K562 (cell line): ENCODE measurements at regions not wholly inside any gene's neighbourhood (a gene's known extent, or its start where the extent isn't known, plus 50 kb on each side); places are given as distances from the start of the nearest gene placed in this dataset.

Experiments
- NR4A1 ChIP-seq, 2 experiments: fragments of 250-450 bp in 1 of 2; fragments of 450-650 bp in 1 of 2; sonication (Bioruptor Pico) in 1 of 2; IDR thresholded peaks; 2 replicates each; pipeline versions ENCODE4 v1.4.0 to v1.6.1; 2016 to 2020; ENCODE audit warnings: mild to moderate bottlenecking in 2 of 2, missing compliant biosample characterization in 1 of 2, missing genetic modification characterization in 1 of 2, moderate library complexity in 1 of 2
- POLR2AphosphoS5 ChIP-seq: IDR thresholded peaks from 2 replicates; pipeline ENCODE4 v1.6.1; 2011; ENCODE audit warnings: mild to moderate bottlenecking, low read depth, low read length, moderate library complexity; ENCODE audit not compliant: control insufficient read depth, insufficient read depth
- SMC3 ChIP-seq: conservative IDR thresholded peaks from 2 replicates; pipeline ENCODE4 v1.6.1; 2011; ENCODE audit warnings: low read depth, low read length, improper control_type of control experiment; ENCODE audit not compliant: insufficient read depth

DNA sequence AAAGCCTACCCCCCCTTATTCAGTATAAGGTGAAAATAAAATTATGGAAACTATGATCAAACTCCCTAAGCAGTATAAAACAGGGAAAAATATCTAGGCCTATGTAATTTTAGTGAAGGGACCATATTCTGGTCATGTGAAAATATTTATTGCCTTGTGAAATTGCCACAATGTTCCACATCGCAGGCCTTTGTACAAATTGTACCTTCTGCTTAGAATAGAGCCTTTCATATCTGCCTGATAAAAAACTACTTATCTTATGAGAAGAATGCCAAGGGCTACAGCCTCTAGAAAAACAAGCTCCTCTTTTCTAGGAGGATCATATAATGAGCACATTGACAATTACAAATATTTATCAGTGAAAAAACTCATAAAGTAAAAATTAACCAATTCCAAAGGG is 1280.0 kb downstream of the EFNB2 start:
- no peak for TF ChIP-seq POLR2AphosphoS5
- TF ChIP-seq NR4A1 (CRISPR knock-in tag; IDR thresholded peaks at IDR 0.05), result no peak
- TF ChIP-seq NR4A1 (tag; IDR thresholded peaks at IDR 0.05), result no peak
- TF ChIP-seq SMC3, result no peak
